Endothelial cell of umbilical vein (primary cell): ENCODE measurements at regions not wholly inside any gene's neighbourhood (a gene's known extent, or its start where the extent isn't known, plus 50 kb on each side); places are given as distances from the start of the nearest gene placed in this dataset.

ENCODE experiments used
- BruUV-seq: library from RNA; stranded (reverse); fragments of 400-500 nt; replicated peaks from 2 replicates; lab custom pipeline; 2021; lab: Mats Ljungman, UMichigan
- CTCF ChIA-PET: fragments of 300-600, 350-600 bp; sonication (Branson Sonifier 250); formaldehyde crosslinking; loops from one replicate; lab custom pipeline; 2021; ENCODE audit warnings: antibody characterized with exemption, inconsistent platforms; lab: Charles Lee
- POLR2A ChIA-PET: fragments of 300-600, 350-600 bp; sonication (Branson Sonifier 250); formaldehyde crosslinking; loops from one replicate; lab custom pipeline; 2021; ENCODE audit warnings: antibody characterized with exemption, inconsistent platforms; lab: Charles Lee
- DNase-seq: peaks from one replicate; pipeline ENCODE4 v3.0.0-alpha.2; 2011; ENCODE audit warnings: low read depth, low spot score
- FAIRE-seq: peaks from 2 replicates; lab custom pipeline; 2011; peaks lifted over from hg19 to GRCh38; lab: Jason Lieb, UNC
- H2AFZ ChIP-seq: 2 replicates; pipeline ENCODE4 v1.6.0; 2012; ENCODE audit warnings: low read depth, low read length, control low read depth, inconsistent platforms
- H3K27ac ChIP-seq: 2 replicates; pipeline ENCODE4 v1.5.1; 2011; ENCODE audit warnings: low read depth, mild to moderate bottlenecking, control low read depth, low read length, moderate library complexity; ENCODE audit not compliant: insufficient read depth
- H3K27me3 ChIP-seq, 2 experiments: 2 replicates each; pipeline versions ENCODE4 v1.6.0 to v1.6.1; 2011; ENCODE audit warnings: low read length in 2 of 2, mixed read lengths in 1 of 2; ENCODE audit not compliant: control insufficient read depth in 2 of 2, insufficient read depth in 2 of 2
- H3K36me3 ChIP-seq, 2 experiments: 2 replicates in 1 of 2; 3 replicates in 1 of 2; pipeline ENCODE4 v1.5.1; 2011; ENCODE audit warnings: low read length in 2 of 2, mild to moderate bottlenecking in 1 of 2, moderate library complexity in 1 of 2; ENCODE audit not compliant: control insufficient read depth in 2 of 2, insufficient read depth in 2 of 2; ENCODE audit errors: extremely low read depth in 1 of 2
- H3K4me1 ChIP-seq: 3 replicates; pipeline ENCODE4 v1.5.1; 2011; ENCODE audit warnings: mild to moderate bottlenecking, low read length; ENCODE audit not compliant: control insufficient read depth, insufficient read depth; ENCODE audit errors: extremely low read depth
- H3K4me2 ChIP-seq: 2 replicates; pipeline ENCODE4 v1.6.1; 2011; ENCODE audit warnings: low read length, control low read depth, mixed read lengths; ENCODE audit not compliant: insufficient read depth
- H3K4me3 ChIP-seq, 3 experiments: fragments of 200-600 bp in 1 of 3; sonication (generic), shearing (Covaris generic) in 1 of 3; replicated peaks in 1 of 3; 2 replicates each; pipeline ENCODE4 v1.5.1; 2011 to 2016; ENCODE audit warnings: control low read depth in 3 of 3, low read length in 3 of 3, mild to moderate bottlenecking in 2 of 3, inconsistent platforms in 1 of 3, low read depth in 1 of 3, moderate library complexity in 1 of 3; ENCODE audit not compliant: insufficient read depth in 1 of 3
- H3K79me2 ChIP-seq: 2 replicates; pipeline ENCODE4 v1.6.0; 2012; ENCODE audit warnings: low read length, inconsistent platforms; ENCODE audit not compliant: control insufficient read depth, insufficient read depth
- H3K9ac ChIP-seq: replicated peaks from 2 replicates; pipeline ENCODE3; 2011; ENCODE audit warnings: low read length, control low read depth; ENCODE audit not compliant: insufficient read depth; ENCODE audit errors: extremely low read depth
- H3K9me1 ChIP-seq: replicated peaks from 3 replicates; pipeline ENCODE4 v1.6.0; 2011; ENCODE audit warnings: mild to moderate bottlenecking, low read length; ENCODE audit not compliant: control insufficient read depth, insufficient read depth; ENCODE audit errors: extremely low read depth
- H3K9me3 ChIP-seq: replicated peaks from 2 replicates; pipeline ENCODE4 v1.5.1; 2012; ENCODE audit warnings: low read length, inconsistent platforms; ENCODE audit not compliant: control insufficient read depth, insufficient read depth
- H4K20me1 ChIP-seq: replicated peaks from 2 replicates; pipeline ENCODE3; 2011; ENCODE audit warnings: mild to moderate bottlenecking, low read length; ENCODE audit not compliant: control insufficient read depth, insufficient read depth; ENCODE audit errors: extremely low read depth
- EZH2 ChIP-seq: IDR thresholded peaks from 2 replicates; pipeline ENCODE4 v1.6.1; 2012; ENCODE audit warnings: borderline replicate concordance, low read depth, mild to moderate bottlenecking, moderate library complexity, low read length, inconsistent platforms; ENCODE audit not compliant: severe bottlenecking
- FOS ChIP-seq: IDR thresholded peaks from 2 replicates; pipeline ENCODE4 v1.6.1; 2011; ENCODE audit warnings: mild to moderate bottlenecking, low read length, moderate library complexity, borderline replicate concordance; ENCODE audit not compliant: insufficient read depth
- GATA2 ChIP-seq: IDR thresholded peaks from 2 replicates; pipeline ENCODE4 v1.7.0; 2011; ENCODE audit warnings: low read depth, mild to moderate bottlenecking, moderate library complexity, mixed read lengths, low read length; ENCODE audit not compliant: insufficient read length, insufficient read depth
- JUN ChIP-seq: IDR thresholded peaks from 2 replicates; pipeline ENCODE4 v1.6.1; 2011; ENCODE audit warnings: borderline replicate concordance, low read depth; ENCODE audit not compliant: insufficient read length, insufficient read depth
- MYC ChIP-seq: IDR thresholded peaks from one replicate; pipeline ENCODE4 v1.6.1; 2011; ENCODE audit warnings: mild to moderate bottlenecking, low read depth, low read length
- POLR2A ChIP-seq: IDR thresholded peaks from 2 replicates; pipeline ENCODE4 v1.6.1; 2012; ENCODE audit warnings: low read depth, mild to moderate bottlenecking, control low read depth, low read length
- POLR2AphosphoS5 ChIP-seq: IDR thresholded peaks from 2 replicates; pipeline ENCODE4 v1.6.1; 2012; ENCODE audit warnings: low read depth, mild to moderate bottlenecking, control low read depth, low read length, moderate library complexity; ENCODE audit not compliant: insufficient read depth
- dilution Hi-C: fragments of 300-500 bp; cut with MboI; formaldehyde crosslinking; loops from one replicate; pipeline ENCODE4 v1.15.0; 2019; ENCODE audit warnings: low sequenced_read_pairs; ENCODE audit not compliant: extremely low pct_ligation_motif_present
- intact Hi-C: fragments of 100-400 bp; cut with micrococcal nuclease; formaldehyde crosslinking; loops from one replicate; pipeline ENCODE4 v1.10.0; 2022
- TF ChIP-seq, protein P1 (sequence below), 2 donors: IDR thresholded peaks; 1 replicate in 1 of 2; 2 replicates in 1 of 2; pipeline ENCODE4 v1.5.1; 2011; ENCODE audit warnings: low read length in 2 of 2, mild to moderate bottlenecking in 2 of 2, moderate library complexity in 2 of 2, control low read depth in 1 of 2, inconsistent platforms in 1 of 2, low read depth in 1 of 2; ENCODE audit not compliant: insufficient read depth in 1 of 2; ENCODE audit errors: extremely low read depth in 1 of 2
- TF ChIP-seq, protein P2 (sequence below): IDR thresholded peaks from 2 replicates; pipeline ENCODE4 v1.6.1; 2011; ENCODE audit not compliant: insufficient read depth, insufficient read length

DNA sequence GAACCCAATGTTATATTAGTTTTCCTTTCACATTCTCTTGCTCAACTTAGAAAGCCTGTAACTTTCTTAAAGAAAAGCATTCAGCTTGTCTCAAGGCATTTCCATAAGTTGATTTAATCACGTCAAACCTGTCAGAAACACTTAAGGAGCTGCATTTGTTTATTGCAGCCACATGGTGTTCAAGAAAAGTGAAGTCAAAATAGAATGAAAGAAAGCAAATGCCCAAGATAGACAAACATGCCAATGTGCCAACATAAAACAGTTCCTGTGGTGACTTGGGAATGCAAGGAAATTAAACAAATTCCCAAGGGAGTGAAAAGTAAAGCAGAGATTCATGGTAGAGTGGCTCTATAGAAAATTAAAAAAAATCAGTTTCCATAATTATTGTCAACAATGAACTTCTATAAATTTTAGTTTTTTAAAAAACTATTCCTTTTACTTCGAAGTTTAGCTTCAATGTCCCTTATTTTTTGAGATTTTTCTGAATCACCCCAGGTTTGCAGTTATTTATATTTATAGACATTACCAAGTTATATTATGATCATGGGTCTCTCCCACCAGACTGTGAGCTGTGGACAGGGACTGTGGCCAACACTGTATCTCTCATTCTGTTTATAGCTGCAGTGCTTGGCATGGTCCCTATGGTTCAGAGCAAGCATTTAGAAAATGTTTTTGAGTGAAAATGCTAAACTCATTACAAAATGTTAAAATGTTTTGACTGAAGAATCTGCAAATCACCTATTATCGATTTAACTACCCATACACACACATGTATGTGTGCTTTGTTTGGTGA is 887.4 kb downstream of the REEP3 start:
- Histone ChIP-seq H3K9ac (no peak overlapping the region), H2AFZ (no peak overlapping the region), H3K36me3 (no peaks in the 10 kb centered on the region), H3K9me3 (no peaks in the 10 kb centered on the region), H4K20me1 (no peaks in the 10 kb centered on the region), H3K4me3 (no peak overlapping the region), H3K27ac (no peak overlapping the region), H3K79me2 (no peaks in the 10 kb centered on the region), H3K4me2 (no peak overlapping the region), H3K27me3 (no peaks in the 10 kb centered on the region), H3K4me1 (no peaks in the 10 kb centered on the region), H3K9me1 (no peaks in the 10 kb centered on the region)
- BruUV-seq = no TSS peak
- FAIRE-seq = no peak
- dilution Hi-C loops (no loop called here), intact Hi-C loops (no loop called here)
- ChIA-PET POLR2A (no interaction called here), CTCF (no interaction called here)
- no peak for DNase-seq
- TF ChIP-seq, protein P1, sequence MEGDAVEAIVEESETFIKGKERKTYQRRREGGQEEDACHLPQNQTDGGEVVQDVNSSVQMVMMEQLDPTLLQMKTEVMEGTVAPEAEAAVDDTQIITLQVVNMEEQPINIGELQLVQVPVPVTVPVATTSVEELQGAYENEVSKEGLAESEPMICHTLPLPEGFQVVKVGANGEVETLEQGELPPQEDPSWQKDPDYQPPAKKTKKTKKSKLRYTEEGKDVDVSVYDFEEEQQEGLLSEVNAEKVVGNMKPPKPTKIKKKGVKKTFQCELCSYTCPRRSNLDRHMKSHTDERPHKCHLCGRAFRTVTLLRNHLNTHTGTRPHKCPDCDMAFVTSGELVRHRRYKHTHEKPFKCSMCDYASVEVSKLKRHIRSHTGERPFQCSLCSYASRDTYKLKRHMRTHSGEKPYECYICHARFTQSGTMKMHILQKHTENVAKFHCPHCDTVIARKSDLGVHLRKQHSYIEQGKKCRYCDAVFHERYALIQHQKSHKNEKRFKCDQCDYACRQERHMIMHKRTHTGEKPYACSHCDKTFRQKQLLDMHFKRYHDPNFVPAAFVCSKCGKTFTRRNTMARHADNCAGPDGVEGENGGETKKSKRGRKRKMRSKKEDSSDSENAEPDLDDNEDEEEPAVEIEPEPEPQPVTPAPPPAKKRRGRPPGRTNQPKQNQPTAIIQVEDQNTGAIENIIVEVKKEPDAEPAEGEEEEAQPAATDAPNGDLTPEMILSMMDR (IDR thresholded peaks at IDR 0.05; ENCODE audit: extremely low read depth in 1 of 2, insufficient read depth in 1 of 2, low read depth in 1 of 2, low read length in 2 of 2) = no peak
- TF ChIP-seq JUN (no peak), FOS (no peak), MYC (no peak), GATA2 (no peak), POLR2AphosphoS5 (no peak), POLR2A (no peak), EZH2 (no peak)
- TF ChIP-seq, protein P2, sequence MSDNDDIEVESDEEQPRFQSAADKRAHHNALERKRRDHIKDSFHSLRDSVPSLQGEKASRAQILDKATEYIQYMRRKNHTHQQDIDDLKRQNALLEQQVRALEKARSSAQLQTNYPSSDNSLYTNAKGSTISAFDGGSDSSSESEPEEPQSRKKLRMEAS = no peak
